ENCODE measurements at regions not wholly inside any gene's neighbourhood (a gene's known extent, or its start where the extent isn't known, plus 50 kb on each side); places are given as distances from the start of the nearest gene placed in this dataset.

- H3K4me1 ChIP-seq: no peaks in the 10 kb centered on the region
- no peaks in the 10 kb centered on the region for H3K27me3 ChIP-seq (ENCODE audit: insufficient read depth in 3 of 3, low read length in 2 of 3)
- H3K36me3 ChIP-seq (ENCODE audit: insufficient read depth in 1 of 2, low read depth in 1 of 2): no peaks in the 10 kb centered on the region
- no peak overlapping the region for H3K27ac ChIP-seq
- no peak for ATAC-seq
- no peak for TF ChIP-seq CTCF (IDR thresholded peaks at IDR 0.05)
- no peaks in the 10 kb centered on the region for H3K9me3 ChIP-seq
- no peak overlapping the region for H3K4me3 ChIP-seq
- no peak for DNase-seq
- WGBS, 3 donors: 22 to 29% (median 27%) methylated on average over 2 of the region's 2 CpGs
- intact Hi-C loops (cut with DNase I): no loop called here
Measured at GRCh38 chr4:22986881-22987280, 294.1 kb downstream of the GBA3 start.

GRCh38 chr4:22986262-22986661 is 293.5 kb downstream of the GBA3 start:
- Histone ChIP-seq H3K27ac (no peak overlapping the region), H3K4me1 (no peaks in the 10 kb centered on the region), H3K27me3 (ENCODE audit: insufficient read depth in 3 of 3, low read length in 2 of 3) (no peaks in the 10 kb centered on the region), H3K4me3 (no peak overlapping the region), H3K36me3 (ENCODE audit: insufficient read depth in 1 of 2, low read depth in 1 of 2) (no peaks in the 10 kb centered on the region), H3K9me3 (no peaks in the 10 kb centered on the region)
- DNase-seq (no peak), ATAC-seq (no peak)
- intact Hi-C loops (cut with DNase I): no loop called here
- TF ChIP-seq CTCF (IDR thresholded peaks at IDR 0.05): no peak

- no peak for TF ChIP-seq CTCF (IDR thresholded peaks at IDR 0.05)
- Histone ChIP-seq H3K36me3 (ENCODE audit: insufficient read depth in 1 of 2, low read depth in 1 of 2) (no peaks in the 10 kb centered on the region), H3K4me1 (no peaks in the 10 kb centered on the region), H3K9me3 (peaks cover 7% of the 10 kb centered on the region), H3K27me3 (ENCODE audit: insufficient read depth in 3 of 3, low read length in 2 of 3) (no peaks in the 10 kb centered on the region), H3K4me3 (no peak overlapping the region), H3K27ac (no peak overlapping the region)
- no peak for DNase-seq
- WGBS, 3 donors: 75 to 80% (median 79%) methylated on average over 2 of the region's 2 CpGs
- intact Hi-C loops (cut with DNase I): no loop called here
- no peak for ATAC-seq
Measured at GRCh38 chr4:22984390-22984789, 291.7 kb downstream of the GBA3 start.

- Histone ChIP-seq H3K36me3 (ENCODE audit: insufficient read depth in 1 of 2, low read depth in 1 of 2) (no peaks in the 10 kb centered on the region), H3K9me3 (peaks cover 31% of the 10 kb centered on the region), H3K4me3 (no peak overlapping the region), H3K4me1 (no peaks in the 10 kb centered on the region), H3K27me3 (ENCODE audit: insufficient read depth in 3 of 3, low read length in 2 of 3) (peaks cover 0 to 1% (median 0%) of the 10 kb centered on the region in 3 donors), H3K27ac (no peak overlapping the region)
- ATAC-seq (no peak), DNase-seq (no peak)
- intact Hi-C loops (cut with DNase I): no loop called here
- no peak for TF ChIP-seq CTCF (IDR thresholded peaks at IDR 0.05)
Measured at GRCh38 chr4:22978656-22979055, 285.9 kb downstream of the GBA3 start.

- Histone ChIP-seq H3K27ac (no peak overlapping the region), H3K27me3 (ENCODE audit: insufficient read depth in 3 of 3, low read length in 2 of 3) (no peaks in the 10 kb centered on the region), H3K36me3 (ENCODE audit: insufficient read depth in 1 of 2, low read depth in 1 of 2) (no peaks in the 10 kb centered on the region), H3K9me3 (peaks cover 32% of the 10 kb centered on the region), H3K4me3 (no peak overlapping the region), H3K4me1 (no peaks in the 10 kb centered on the region)
- DNase-seq (no peak), ATAC-seq (no peak)
- intact Hi-C loops (cut with DNase I): no loop called here
- TF ChIP-seq CTCF (IDR thresholded peaks at IDR 0.05): no peak
- 50 to 66% (median 54%) methylated on average over 1 of the region's 1 CpG for WGBS, 3 donors
Measured at GRCh38 chr4:22970665-22971064, 277.9 kb downstream of the GBA3 start.

Measured in psoas muscle (tissue), 7 donors.